ENCODE measurements at regions not wholly inside any gene's neighbourhood (a gene's known extent, or its start where the extent isn't known, plus 50 kb on each side); places are given as distances from the start of the nearest gene placed in this dataset.

GRCh38 chrX:107566604-107567262, 61.6 kb upstream of the PRPS1 start:
- H3K36me3 Mint-ChIP-seq: no peaks in the 10 kb centered on the region
- Histone ChIP-seq H2AFZ (ENCODE audit: insufficient read depth, low read depth, low read length, poor library complexity, severe bottlenecking) (no peak overlapping the region), H3K79me2 (ENCODE audit: insufficient read depth, low read length) (no peaks in the 10 kb centered on the region), H3K9me3 (replicated peaks in 1 of 2; ENCODE audit: control insufficient read depth in 1 of 2, insufficient read depth in 1 of 2, low read length in 2 of 2) (no peaks in the 10 kb centered on the region), H3K27me3 (ENCODE audit: control insufficient read depth in 2 of 2, insufficient read depth in 2 of 2, low read length in 2 of 2) (no peaks in the 10 kb centered on the region), H3K4me2 (replicated peaks; ENCODE audit: extremely low read depth, low read length, poor library complexity, severe bottlenecking) (no peak overlapping the region), H3K36me3 (replicated peaks in 1 of 2; ENCODE audit: control insufficient read depth in 1 of 2, insufficient read depth in 2 of 2, low read length in 2 of 2) (no peaks in the 10 kb centered on the region), H4K20me1 (ENCODE audit: insufficient read depth, low read length) (no peaks in the 10 kb centered on the region), H3K4me3 (replicated peaks in 1 of 3; ENCODE audit: low read depth in 2 of 3, low read length in 3 of 3) (no peak overlapping the region), H3K4me1 (ENCODE audit: control insufficient read depth in 1 of 2, insufficient read depth in 2 of 2, low read length in 2 of 2) (no peaks in the 10 kb centered on the region), H3K9ac (ENCODE audit: insufficient read depth, low read length, poor library complexity, severe bottlenecking) (no peak overlapping the region), H3K27ac (ENCODE audit: low read depth in 1 of 2, low read length in 2 of 2) (no peak overlapping the region)
- no peak for DNase-seq
- H3K4me3 Mint-ChIP-seq: no peak overlapping the region
- peaks cover 0 to 2% (median 0%) of the 10 kb centered on the region in 7 donors for H3K9me3 Mint-ChIP-seq
- no peak overlapping the region for H3K27ac Mint-ChIP-seq
- peaks cover 3 to 11% (median 10%) of the 10 kb centered on the region in 3 donors for H3K27me3 Mint-ChIP-seq (ENCODE audit: low read depth in 3 of 3)
- TF ChIP-seq CTCF (IDR thresholded peaks at IDR 0.05): no peak
- H3K4me1 Mint-ChIP-seq: no peaks in the 10 kb centered on the region
- intact Hi-C loops (cut with micrococcal nuclease): no loop called here
- no CpG with 5 or more reads among the region's 2 CpGs for WGBS (ENCODE audit: insufficient coverage)

DNA sequence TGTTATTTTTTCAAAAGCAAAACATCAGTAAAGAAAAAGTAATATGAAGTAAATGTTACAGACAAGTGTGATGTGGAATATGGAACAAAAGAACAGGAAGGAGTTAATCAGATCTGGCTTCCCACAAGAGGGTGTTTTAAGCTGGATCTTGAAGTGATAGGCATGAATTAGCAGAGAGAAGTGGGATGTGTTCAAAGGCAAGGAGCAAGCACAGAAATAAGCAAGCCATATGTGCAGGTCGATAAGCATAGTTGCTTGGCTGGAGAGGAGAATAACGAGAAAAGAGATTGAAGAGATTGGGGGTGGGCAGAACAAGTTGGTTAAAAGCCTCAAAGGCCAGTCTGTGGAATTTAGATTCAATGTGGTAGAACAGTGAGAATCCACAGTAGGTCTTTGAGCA, 60.9 kb upstream of the PRPS1 start:
- H3K9me3 ChIP-seq (replicated peaks in 1 of 2; ENCODE audit: control insufficient read depth in 1 of 2, insufficient read depth in 1 of 2, low read length in 2 of 2): no peaks in the 10 kb centered on the region
- 20% methylated on average over 1 of the region's 2 CpGs for WGBS (ENCODE audit: insufficient coverage)
- H3K27me3 Mint-ChIP-seq (ENCODE audit: low read depth in 3 of 3): peaks cover 3 to 11% (median 9%) of the 10 kb centered on the region in 3 donors
- no peak overlapping the region for H3K4me3 Mint-ChIP-seq
- no peak overlapping the region for H2AFZ ChIP-seq (ENCODE audit: insufficient read depth, low read depth, low read length, poor library complexity, severe bottlenecking)
- no peaks in the 10 kb centered on the region for H3K4me1 ChIP-seq (ENCODE audit: control insufficient read depth in 1 of 2, insufficient read depth in 2 of 2, low read length in 2 of 2)
- H3K27me3 ChIP-seq (ENCODE audit: control insufficient read depth in 2 of 2, insufficient read depth in 2 of 2, low read length in 2 of 2): no peaks in the 10 kb centered on the region
- no peaks in the 10 kb centered on the region for H4K20me1 ChIP-seq (ENCODE audit: insufficient read depth, low read length)
- intact Hi-C loops (cut with micrococcal nuclease): no loop called here
- H3K4me2 ChIP-seq (replicated peaks; ENCODE audit: extremely low read depth, low read length, poor library complexity, severe bottlenecking): no peak overlapping the region
- H3K9me3 Mint-ChIP-seq: peaks cover 0 to 2% (median 0%) of the 10 kb centered on the region in 7 donors
- no peaks in the 10 kb centered on the region for H3K36me3 Mint-ChIP-seq
- TF ChIP-seq CTCF (IDR thresholded peaks at IDR 0.05): no peak
- no peaks in the 10 kb centered on the region for H3K36me3 ChIP-seq (replicated peaks in 1 of 2; ENCODE audit: control insufficient read depth in 1 of 2, insufficient read depth in 2 of 2, low read length in 2 of 2)
- no peak for DNase-seq
- no peak overlapping the region for H3K27ac ChIP-seq (ENCODE audit: low read depth in 1 of 2, low read length in 2 of 2)
- no peak overlapping the region for H3K4me3 ChIP-seq (replicated peaks in 1 of 3; ENCODE audit: low read depth in 2 of 3, low read length in 3 of 3)
- H3K27ac Mint-ChIP-seq: no peak overlapping the region
- H3K9ac ChIP-seq (ENCODE audit: insufficient read depth, low read length, poor library complexity, severe bottlenecking): no peak overlapping the region
- H3K4me1 Mint-ChIP-seq: no peaks in the 10 kb centered on the region
- H3K79me2 ChIP-seq (ENCODE audit: insufficient read depth, low read length): no peaks in the 10 kb centered on the region

Data from CD14-positive monocyte (primary cell).